MM.1S (cell line): ENCODE measurements at regions not wholly inside any gene's neighbourhood (a gene's known extent, or its start where the extent isn't known, plus 50 kb on each side); places are given as distances from the start of the nearest gene placed in this dataset.

Source experiments
- DNase-seq: peaks from one replicate; pipeline ENCODE4 v3.0.0-alpha.2; 2015
- H2AFZ ChIP-seq: fragments of 300-600 bp; sonication (generic); 2 replicates; pipeline ENCODE4 v1.6.0; 2016; ENCODE audit warnings: antibody characterized with exemption, low read length
- H3F3A ChIP-seq: fragments of 300-600 bp; sonication (generic); 2 replicates; pipeline ENCODE4 v1.6.1; 2016; ENCODE audit warnings: mild to moderate bottlenecking, antibody characterized with exemption, low read length, moderate library complexity, mixed read lengths; ENCODE audit not compliant: insufficient read depth
- H3K27ac ChIP-seq: fragments of 300-600 bp; sonication (generic); 2 replicates; pipeline ENCODE4 v1.5.1; 2016; ENCODE audit warnings: mild to moderate bottlenecking, low read length
- H3K27me3 ChIP-seq: fragments of 300-600 bp; sonication (generic); replicated peaks from 2 replicates; pipeline ENCODE4 v1.6.0; 2016; ENCODE audit warnings: low read length; ENCODE audit not compliant: insufficient read depth
- H3K36me3 ChIP-seq: fragments of 300-600 bp; sonication (generic); replicated peaks from 2 replicates; pipeline ENCODE4 v1.6.1; 2016; ENCODE audit warnings: mild to moderate bottlenecking, low read length, mixed read lengths; ENCODE audit not compliant: insufficient read depth
- H3K4me1 ChIP-seq: fragments of 300-600 bp; sonication (generic); 2 replicates; pipeline ENCODE4 v1.6.1; 2016; ENCODE audit warnings: low read length, mixed read lengths
- H3K4me2 ChIP-seq: fragments of 300-600 bp; sonication (generic); 2 replicates; pipeline ENCODE4 v1.6.0; 2016; ENCODE audit warnings: low read depth, low read length
- H3K4me3 ChIP-seq: fragments of 300-600 bp; sonication (generic); 2 replicates; pipeline ENCODE4 v1.5.1; 2016; ENCODE audit warnings: low read length, mixed read lengths
- H3K79me2 ChIP-seq: fragments of 300-600 bp; sonication (generic); 2 replicates; pipeline ENCODE4 v1.6.1; 2016; ENCODE audit warnings: mixed run types, low read length, mixed read lengths
- H3K9ac ChIP-seq: fragments of 300-600 bp; sonication (generic); 2 replicates; pipeline ENCODE4 v1.6.1; 2016; ENCODE audit warnings: low read length, mixed read lengths
- H3K9me2 ChIP-seq: fragments of 300-600 bp; sonication (generic); replicated peaks from 2 replicates; pipeline ENCODE4 v1.6.1; 2016; ENCODE audit warnings: mild to moderate bottlenecking, low read length, mixed read lengths; ENCODE audit not compliant: insufficient read depth
- H3K9me3 ChIP-seq: fragments of 300-600 bp; sonication (generic); replicated peaks from 2 replicates; pipeline ENCODE4 v1.6.1; 2016; ENCODE audit warnings: mild to moderate bottlenecking, low read length, mixed read lengths; ENCODE audit not compliant: insufficient read depth
- H4K20me1 ChIP-seq: fragments of 300-600 bp; sonication (generic); 2 replicates; pipeline ENCODE4 v1.6.1; 2016; ENCODE audit warnings: mild to moderate bottlenecking, low read length, moderate library complexity, mixed read lengths; ENCODE audit not compliant: insufficient read depth
- CTCF ChIP-seq: fragments of 300-600 bp; sonication (generic); IDR thresholded peaks from 2 replicates; pipeline ENCODE4 v1.5.1; 2016; ENCODE audit warnings: antibody characterized with exemption, low read length, mixed read lengths
- EZH2 ChIP-seq: fragments of 300-600 bp; sonication (generic); optimal IDR thresholded peaks from 2 replicates; pipeline ENCODE3; 2017; ENCODE audit warnings: low read depth, mild to moderate bottlenecking, antibody characterized with exemption, low read length, mixed read lengths
- EZH2phosphoT487 ChIP-seq: fragments of 300-600 bp; sonication (generic); IDR thresholded peaks from 2 replicates; pipeline ENCODE4 v1.6.1; 2018; ENCODE audit warnings: antibody characterized with exemption, low read length

GRCh38 chr3:10561162-10561945 is 56.0 kb upstream of the ATP2B2 start:
- H3K27ac ChIP-seq = no peak overlapping the region
- H3K79me2 ChIP-seq = no peaks in the 10 kb centered on the region
- peaks cover 31% of the 10 kb centered on the region for H3K27me3 ChIP-seq

GRCh38 chr3:10561946-10562560 is 56.7 kb upstream of the ATP2B2 start:
- no peaks in the 10 kb centered on the region for H3K9me2 ChIP-seq
- peaks cover 29% of the 10 kb centered on the region for H3K27me3 ChIP-seq
- H3K9me3 ChIP-seq = no peaks in the 10 kb centered on the region
- H3K4me2 ChIP-seq = no peak overlapping the region
- no peak overlapping the region for H2AFZ ChIP-seq
- no peak overlapping the region for H3K4me3 ChIP-seq
- no peaks in the 10 kb centered on the region for H4K20me1 ChIP-seq
- H3K4me1 ChIP-seq = no peaks in the 10 kb centered on the region
- no peaks in the 10 kb centered on the region for H3K36me3 ChIP-seq
- no peak overlapping the region for H3K9ac ChIP-seq
- no peak overlapping the region for H3K27ac ChIP-seq
- DNase-seq = no peak
- H3K79me2 ChIP-seq = no peaks in the 10 kb centered on the region
- TF ChIP-seq CTCF (no peak), EZH2 (no peak), EZH2phosphoT487 (no peak)
- H3F3A ChIP-seq = no peaks in the 10 kb centered on the region

More at GRCh38 chr3:10561162-10561945, 56.0 kb upstream of the ATP2B2 start:
- Histone ChIP-seq H2AFZ (no peak overlapping the region), H3F3A (no peaks in the 10 kb centered on the region), H3K4me2 (no peak overlapping the region), H3K36me3 (no peaks in the 10 kb centered on the region), H4K20me1 (no peaks in the 10 kb centered on the region), H3K4me3 (no peak overlapping the region), H3K9me2 (no peaks in the 10 kb centered on the region), H3K9me3 (no peaks in the 10 kb centered on the region), H3K9ac (no peak overlapping the region), H3K4me1 (no peaks in the 10 kb centered on the region)
- no peak for DNase-seq
- TF ChIP-seq CTCF = no peak
- no peak for TF ChIP-seq EZH2
- TF ChIP-seq EZH2phosphoT487 = no peak

- H3K4me3 ChIP-seq = no peak overlapping the region
Measured at GRCh38 chr3:10563396-10563795, 58.0 kb upstream of the ATP2B2 start.

More at GRCh38 chr3:10563396-10563795, 58.0 kb upstream of the ATP2B2 start:
- Histone ChIP-seq H3K4me1 (no peaks in the 10 kb centered on the region), H3K9me3 (no peaks in the 10 kb centered on the region), H4K20me1 (no peaks in the 10 kb centered on the region), H3K27ac (no peak overlapping the region), H3K9me2 (no peaks in the 10 kb centered on the region), H3K9ac (no peak overlapping the region), H3K79me2 (no peaks in the 10 kb centered on the region), H3K4me2 (no peak overlapping the region), H2AFZ (no peak overlapping the region), H3K36me3 (no peaks in the 10 kb centered on the region), H3K27me3 (peaks cover 30% of the 10 kb centered on the region), H3F3A (no peaks in the 10 kb centered on the region)
- DNase-seq = peak; percentile 46
- TF ChIP-seq EZH2phosphoT487 (no peak), CTCF (no peak), EZH2 (no peak)
